Heart right ventricle (tissue), 16 donors: ENCODE measurements at regions not wholly inside any gene's neighbourhood (a gene's known extent, or its start where the extent isn't known, plus 50 kb on each side); places are given as distances from the start of the nearest gene placed in this dataset.

Source experiments
- ATAC-seq, 8 donors: fragments of 200-7000 bp; cut with Tn5 transposase; one replicate each; pipeline ENCODE4 v1.9.1; 2020; ENCODE audit warnings: mild to moderate bottlenecking in 8 of 8, moderate library complexity in 8 of 8, moderate number of reproducible peaks in 1 of 8
- DNase-seq, 2 donors: peaks; one replicate each; pipeline ENCODE4 v3.0.0-alpha.2; 2020
- H3K27ac ChIP-seq, 10 donors: fragments of 200-600 bp; sonication (generic) in 2 of 10; one replicate each; pipeline versions ENCODE4 v1.5.0 to v1.8.0; 2020 to 2022; ENCODE audit warnings: mild to moderate bottlenecking in 3 of 10
- H3K27me3 ChIP-seq, 7 donors: fragments of 200-600 bp; one replicate each; pipeline ENCODE4 v1.8.0; 2021 to 2022; ENCODE audit warnings: mild to moderate bottlenecking in 2 of 7
- H3K36me3 ChIP-seq, 9 donors: fragments of 200-600 bp; sonication (generic) in 1 of 9; one replicate each; pipeline versions ENCODE4 v1.5.0 to v1.8.0; 2020 to 2022; ENCODE audit warnings: mild to moderate bottlenecking in 2 of 9
- H3K4me1 ChIP-seq, 9 donors: fragments of 200-600 bp; sonication (generic) in 1 of 9; one replicate each; pipeline versions ENCODE4 v1.5.0 to v1.8.0; 2020 to 2022; ENCODE audit warnings: mild to moderate bottlenecking in 4 of 9
- H3K4me3 ChIP-seq, 10 donors: fragments of 200-600 bp; sonication (generic) in 2 of 10; one replicate each; pipeline versions ENCODE4 v1.5.0 to v1.8.0; 2020 to 2022; ENCODE audit warnings: mild to moderate bottlenecking in 7 of 10, moderate library complexity in 2 of 10
- H3K9me3 ChIP-seq, 11 donors: fragments of 200-600 bp in 10 of 11; sonication (generic) in 2 of 11; one replicate each; pipeline versions ENCODE4 v1.5.0 to v1.8.0; 2013 to 2022; ENCODE audit warnings: mild to moderate bottlenecking in 2 of 11, control low read depth in 1 of 11, moderate library complexity in 1 of 11
- CTCF ChIP-seq, 9 donors: fragments of 200-600 bp; sonication (generic) in 2 of 9; IDR thresholded peaks; one replicate each; pipeline versions ENCODE4 v1.5.0 to v1.8.0; 2021 to 2022; ENCODE audit warnings: antibody characterized with exemption in 9 of 9, mild to moderate bottlenecking in 5 of 9, moderate library complexity in 1 of 9
- WGBS, 2 donors: extraction: QIAGEN DNeasy Blood & Tissue Kit; methylation state at CpG; one replicate each; pipeline ENCODE4 v1.1.7; 2013; ENCODE audit warnings: inconsistent platforms in 1 of 2; 5-methylcytosine and 5-hydroxymethylcytosine counted together
- intact Hi-C, 10 donors: fragments of 100-400 bp; cut with DNase I; formaldehyde crosslinking; loops; one replicate each; pipeline versions ENCODE4 v1.11.1 to v1.14.2; 2022
- donor health status: Arrhythmogenic right ventricular cardiomyopathy.
- donor health status: ischemic (EF 13 %, LVEDD 7.1; RV severe dilation, severe dysfunction).
- donor health status: healthy with polysubstance abuse.
- donor health status: DM: no; HTN: yes; CAD: no.
- donor health status: DM: no; HTN: no; CAD: no.
- donor health status: ischemic (EF 25% LVEDD 6.9; RV normal size, moderate dysfunction).
- donor health status: ischemic (EF 25% LVEDD 5.7; RV mildly dilated, moderate dysfunction).
- donor health status: healthy.
- donor health status: DM: yes; HTN: yes; CAD: no.
- donor health status: Ischemic cardiomyopathy.
- donor health status: ischemic (EF 35%, LVEDD 5.7; RV mildly dilated, moderate dysfunction).
- donor health status: nonischemic (EF 11% LVEDD 7.7; RV severe dilation, severe dysfunction).
- donor health status: DM: yes; HTN: yes; CAD: no.
- donor health status: PGD.
- donor health status: ischemic (EF 29% LVEDD 5.4; RV normal size, mild dysfunction).
- donor health status: nonischemic (EF 23%, LVEDD 6.1; RV moderate dilation, normal function).

- H3K4me1 ChIP-seq = no peaks in the 10 kb centered on the region
- no peak overlapping the region for H3K4me3 ChIP-seq
- no peaks in the 10 kb centered on the region for H3K27me3 ChIP-seq
- DNase-seq (no peak), ATAC-seq (no peak)
- no peaks in the 10 kb centered on the region for H3K9me3 ChIP-seq
- TF ChIP-seq CTCF (IDR thresholded peaks at IDR 0.05) = no peak
- intact Hi-C loops = no loop called here
- 89 to 92% methylated on average over 5 of the region's 5 CpGs for WGBS, 2 donors
- H3K36me3 ChIP-seq = no peaks in the 10 kb centered on the region
- H3K27ac ChIP-seq = no peak overlapping the region
Measured at GRCh38 chr20:54366669-54367344, 108.6 kb upstream of the DOK5 start.

GRCh38 chr20:54368570-54368969 is 106.8 kb upstream of the DOK5 start:
- ATAC-seq = no peak
- Histone ChIP-seq H3K4me1 (no peaks in the 10 kb centered on the region), H3K4me3 (no peak overlapping the region), H3K27ac (no peak overlapping the region), H3K27me3 (no peaks in the 10 kb centered on the region), H3K9me3 (no peaks in the 10 kb centered on the region), H3K36me3 (no peaks in the 10 kb centered on the region)
- DNase-seq = no peak
- 39 to 53% methylated on average over 6 of the region's 6 CpGs for WGBS, 2 donors
- intact Hi-C loops = no loop called here
- TF ChIP-seq CTCF (IDR thresholded peaks at IDR 0.05) = no peak

DNA sequence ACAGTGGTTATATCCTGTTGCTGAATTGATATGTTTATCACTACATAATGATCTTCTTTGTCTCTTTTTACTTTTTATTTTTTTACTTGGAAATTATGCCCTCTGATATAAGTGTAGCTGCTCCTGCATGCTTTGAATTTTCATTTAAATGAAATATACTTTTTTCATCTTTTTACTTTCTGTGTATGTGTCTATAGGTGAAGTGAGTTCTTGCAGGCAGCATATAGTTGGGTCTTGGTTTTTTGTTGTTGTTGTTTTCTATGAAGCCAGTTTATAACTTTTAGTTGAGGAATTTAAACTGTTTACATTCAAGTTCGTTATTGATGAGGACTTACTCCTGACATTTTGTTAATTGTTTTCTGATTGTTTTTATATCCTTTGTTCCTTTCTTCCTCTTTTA is 103.1 kb upstream of the DOK5 start:
- intact Hi-C loops = no loop called here
- WGBS, 2 donors = 74 to 75% methylated on average over 1 of the region's 1 CpG
- Histone ChIP-seq H3K4me1 (no peaks in the 10 kb centered on the region), H3K9me3 (peaks cover 0 to 4% (median 0%) of the 10 kb centered on the region in 11 donors), H3K27me3 (no peaks in the 10 kb centered on the region), H3K4me3 (no peak overlapping the region), H3K36me3 (no peaks in the 10 kb centered on the region), H3K27ac (no peak overlapping the region)
- DNase-seq (no peak), ATAC-seq (no peak)
- TF ChIP-seq CTCF (IDR thresholded peaks at IDR 0.05) = no peak

- peaks cover 0 to 4% (median 0%) of the 10 kb centered on the region in 11 donors for H3K9me3 ChIP-seq
- no peaks in the 10 kb centered on the region for H3K4me1 ChIP-seq
- H3K4me3 ChIP-seq = no peak overlapping the region
- no peak for ATAC-seq
- 58 to 64% methylated on average over 1 of the region's 1 CpG for WGBS, 2 donors
- TF ChIP-seq CTCF (IDR thresholded peaks at IDR 0.05) = no peak
- intact Hi-C loops = no loop called here
- H3K36me3 ChIP-seq = no peaks in the 10 kb centered on the region
- peaks cover 0 to 5% (median 0%) of the 10 kb centered on the region in 7 donors for H3K27me3 ChIP-seq
- no peak overlapping the region for H3K27ac ChIP-seq
- no peak for DNase-seq
Measured at GRCh38 chr20:54377992-54378773, 97.2 kb upstream of the DOK5 start.
